ENCODE measurements at regions not wholly inside any gene's neighbourhood (a gene's known extent, or its start where the extent isn't known, plus 50 kb on each side); places are given as distances from the start of the nearest gene placed in this dataset.

DNA sequence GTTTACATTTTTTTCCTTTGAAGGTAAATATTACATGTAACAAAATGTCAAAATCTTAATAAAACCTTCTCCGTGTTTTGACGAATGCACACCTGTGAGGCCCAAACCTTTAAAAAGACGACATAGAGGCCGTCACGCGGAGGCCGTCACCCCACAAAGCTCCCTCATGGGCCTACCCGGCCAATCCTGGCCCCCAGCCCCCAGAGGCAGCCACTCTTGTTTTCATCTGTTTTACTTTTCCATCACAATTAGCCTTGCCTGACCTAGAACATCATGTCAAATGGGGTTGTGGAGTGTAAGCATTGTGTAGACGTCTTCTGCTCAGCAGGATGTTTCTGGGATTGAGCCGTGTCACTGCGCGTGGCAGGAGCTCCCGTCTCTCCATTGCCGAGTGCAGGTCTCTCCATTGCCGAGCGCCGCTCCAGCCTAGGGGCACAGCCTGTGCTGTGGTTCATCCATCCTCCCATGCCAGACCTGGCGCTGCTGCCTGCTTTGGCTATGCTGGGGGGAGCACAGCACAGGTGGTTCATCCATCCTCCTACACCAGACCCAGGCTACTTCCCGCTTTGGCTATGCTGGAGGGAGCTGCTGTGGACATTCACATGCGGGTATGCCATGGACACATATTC is 52.2 kb upstream of the IRX4 start:
- no peaks in the 10 kb centered on the region for H4K20me1 ChIP-seq (ENCODE audit: insufficient read depth, low read length)
- no peaks in the 10 kb centered on the region for H3K4me1 ChIP-seq (ENCODE audit: low read length)
- TF ChIP-seq CTCF (IDR thresholded peaks at IDR 0.05; ENCODE audit: low read depth, low read length) (no peak), EZH2phosphoT487 (IDR thresholded peaks at IDR 0.05; ENCODE audit: low read depth) (no peak)
- H3K36me3 ChIP-seq (replicated peaks; ENCODE audit: low read depth, low read length): no peaks in the 10 kb centered on the region
- no peak overlapping the region for H3K4me3 ChIP-seq (ENCODE audit: low read length)
- no peaks in the 10 kb centered on the region for H3K79me2 ChIP-seq (ENCODE audit: low read length)
- H3K9ac ChIP-seq (ENCODE audit: low read length): no peak overlapping the region
- no peaks in the 10 kb centered on the region for H3K9me3 ChIP-seq (ENCODE audit: insufficient read depth, low read length)
- H2AFZ ChIP-seq (ENCODE audit: low read depth, low read length): no peak overlapping the region
- no peak overlapping the region for H3K27ac ChIP-seq (ENCODE audit: low read length)
- H3K4me2 ChIP-seq (ENCODE audit: low read length): no peak overlapping the region
- no peaks in the 10 kb centered on the region for H3K27me3 ChIP-seq (ENCODE audit: low read depth, low read length)

DNA sequence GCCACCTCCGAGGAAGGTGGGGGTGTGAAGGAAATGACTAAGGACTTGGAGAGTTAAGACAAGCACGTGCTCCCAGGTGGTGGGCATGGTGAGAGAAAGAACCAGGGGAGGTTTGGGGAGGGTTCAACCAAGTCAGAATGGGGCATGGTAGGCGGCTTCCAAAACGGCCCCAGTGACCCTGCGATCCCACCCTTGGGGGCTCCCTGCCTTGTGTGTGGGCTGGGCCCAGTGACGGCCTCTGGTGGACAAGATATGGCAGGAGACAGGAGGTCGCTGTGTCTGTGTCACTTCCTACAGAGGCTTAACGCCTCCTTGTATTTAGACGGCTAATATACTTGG is 51.3 kb upstream of the IRX4 start:
- H3K27me3 ChIP-seq (ENCODE audit: low read depth, low read length): no peaks in the 10 kb centered on the region
- H3K4me2 ChIP-seq (ENCODE audit: low read length): no peak overlapping the region
- H2AFZ ChIP-seq (ENCODE audit: low read depth, low read length): no peak overlapping the region
- no peaks in the 10 kb centered on the region for H3K79me2 ChIP-seq (ENCODE audit: low read length)
- TF ChIP-seq CTCF (IDR thresholded peaks at IDR 0.05; ENCODE audit: low read depth, low read length) (no peak), EZH2phosphoT487 (IDR thresholded peaks at IDR 0.05; ENCODE audit: low read depth) (no peak)
- no peak overlapping the region for H3K27ac ChIP-seq (ENCODE audit: low read length)
- H3K9me3 ChIP-seq (ENCODE audit: insufficient read depth, low read length): no peaks in the 10 kb centered on the region
- H4K20me1 ChIP-seq (ENCODE audit: insufficient read depth, low read length): no peaks in the 10 kb centered on the region
- H3K4me3 ChIP-seq (ENCODE audit: low read length): no peak overlapping the region
- H3K4me1 ChIP-seq (ENCODE audit: low read length): no peaks in the 10 kb centered on the region
- no peaks in the 10 kb centered on the region for H3K36me3 ChIP-seq (replicated peaks; ENCODE audit: low read depth, low read length)
- H3K9ac ChIP-seq (ENCODE audit: low read length): no peak overlapping the region

DNA sequence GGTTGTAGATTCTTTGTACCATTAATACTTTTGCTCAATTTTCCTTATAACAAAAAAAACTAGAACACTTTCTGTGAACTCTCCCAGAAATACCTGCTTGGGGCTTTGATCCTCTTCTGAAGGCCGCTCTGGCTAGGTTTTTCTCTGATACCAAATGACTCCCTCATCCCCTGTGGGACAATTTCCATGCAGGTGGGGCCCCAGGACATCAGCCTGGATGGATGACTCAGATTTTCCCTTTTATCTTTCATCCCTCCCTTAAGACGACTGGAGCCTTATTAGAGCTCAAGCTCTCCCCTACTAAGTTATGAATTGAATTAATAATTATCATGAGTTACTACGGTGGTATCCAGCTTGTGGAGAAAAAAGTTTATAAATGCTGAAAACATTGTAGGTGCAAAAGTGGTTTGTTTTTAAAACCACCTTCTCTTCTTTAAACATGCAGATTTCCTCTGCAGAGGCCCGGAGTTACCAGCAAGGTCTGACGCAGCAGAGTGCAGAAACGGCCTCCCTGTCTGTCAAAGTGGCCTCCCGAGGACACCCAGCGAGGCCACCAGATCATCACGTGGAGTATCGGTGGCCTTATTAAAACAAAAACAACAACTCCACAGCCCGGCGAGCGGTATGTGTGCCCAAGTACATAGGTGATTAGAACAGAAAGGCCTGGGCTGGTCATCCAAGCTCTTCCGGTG is 50.8 kb upstream of the IRX4 start:
- no peak overlapping the region for H3K9ac ChIP-seq (ENCODE audit: low read length)
- no peaks in the 10 kb centered on the region for H3K79me2 ChIP-seq (ENCODE audit: low read length)
- TF ChIP-seq EZH2phosphoT487 (IDR thresholded peaks at IDR 0.05; ENCODE audit: low read depth) (no peak), CTCF (IDR thresholded peaks at IDR 0.05; ENCODE audit: low read depth, low read length) (no peak)
- H2AFZ ChIP-seq (ENCODE audit: low read depth, low read length): no peak overlapping the region
- no peaks in the 10 kb centered on the region for H4K20me1 ChIP-seq (ENCODE audit: insufficient read depth, low read length)
- no peaks in the 10 kb centered on the region for H3K4me1 ChIP-seq (ENCODE audit: low read length)
- no peaks in the 10 kb centered on the region for H3K36me3 ChIP-seq (replicated peaks; ENCODE audit: low read depth, low read length)
- H3K9me3 ChIP-seq (ENCODE audit: insufficient read depth, low read length): no peaks in the 10 kb centered on the region
- no peak overlapping the region for H3K4me3 ChIP-seq (ENCODE audit: low read length)
- no peaks in the 10 kb centered on the region for H3K27me3 ChIP-seq (ENCODE audit: low read depth, low read length)
- no peak overlapping the region for H3K27ac ChIP-seq (ENCODE audit: low read length)
- H3K4me2 ChIP-seq (ENCODE audit: low read length): no peak overlapping the region

All from OCI-LY3 (cell line).